Right lung (tissue), 2 donors: ENCODE measurements at regions not wholly inside any gene's neighbourhood (a gene's known extent, or its start where the extent isn't known, plus 50 kb on each side); places are given as distances from the start of the nearest gene placed in this dataset.
A peak's percentile ranks its signal among the peaks of the same experiment; 100 is the strongest.
"Not testable (repeated sequence)": the region's sequence is repeated elsewhere in the genome, so short reads cannot be mapped to it uniquely, and the experiment has no call there.

Experiments used
- DNase-seq, 2 donors: peaks; one replicate each; pipeline ENCODE4 v3.0.0-alpha.2; 2013

GRCh38 chr1:4476394-4476793 is 178.0 kb upstream of the AJAP1 start:
- DNase-seq, result no peak

- no peak for DNase-seq
Measured at GRCh38 chr1:4481451-4481850, 173.0 kb upstream of the AJAP1 start.

GRCh38 chr1:4482526-4482925 is 171.9 kb upstream of the AJAP1 start:
- DNase-seq, result no peak

GRCh38 chr1:4483021-4483625 is 171.3 kb upstream of the AJAP1 start:
- DNase-seq, result no peak

- DNase-seq, result no peak
Measured at GRCh38 chr1:4485398-4485797, 169.0 kb upstream of the AJAP1 start.

- DNase-seq, result no peak
Measured at GRCh38 chr1:4485878-4486277, 168.5 kb upstream of the AJAP1 start.

GRCh38 chr1:4486408-4487120 is 167.8 kb upstream of the AJAP1 start:
- no peak for DNase-seq

- DNase-seq, result no peak
Measured at GRCh38 chr1:4488018-4488417, 166.4 kb upstream of the AJAP1 start.

- DNase-seq, result no peak
Measured at GRCh38 chr1:4489486-4489885, 164.9 kb upstream of the AJAP1 start.

- not testable (repeated sequence) for DNase-seq
Measured at GRCh38 chr1:4489992-4490391, 164.4 kb upstream of the AJAP1 start.

- DNase-seq, result no peak
Measured at GRCh38 chr1:4494027-4494426, 160.4 kb upstream of the AJAP1 start.

- DNase-seq, result no peak
Measured at GRCh38 chr1:4494558-4494957, 159.9 kb upstream of the AJAP1 start.

- DNase-seq, result no peak
Measured at GRCh38 chr1:4495809-4496208, 158.6 kb upstream of the AJAP1 start.

GRCh38 chr1:4500441-4500840 is 154.0 kb upstream of the AJAP1 start:
- no peak for DNase-seq

- no peak for DNase-seq
Measured at GRCh38 chr1:4506591-4506990, 147.8 kb upstream of the AJAP1 start.

GRCh38 chr1:4509206-4509605 is 145.2 kb upstream of the AJAP1 start:
- DNase-seq, result no peak

GRCh38 chr1:4510276-4510691 is 144.1 kb upstream of the AJAP1 start:
- no peak for DNase-seq

GRCh38 chr1:4511374-4511773 is 143.0 kb upstream of the AJAP1 start:
- DNase-seq, result no peak

- DNase-seq, result peak; percentile 85 to 89
Measured at GRCh38 chr1:4512636-4513035, 141.8 kb upstream of the AJAP1 start.

GRCh38 chr1:4513685-4514084 is 140.7 kb upstream of the AJAP1 start:
- no peak for DNase-seq

GRCh38 chr1:4515727-4516289 is 138.6 kb upstream of the AJAP1 start:
- DNase-seq, result no peak

- DNase-seq, result no peak
Measured at GRCh38 chr1:4516596-4516995, 137.8 kb upstream of the AJAP1 start.

GRCh38 chr1:4517186-4517954 is 137.0 kb upstream of the AJAP1 start:
- no peak for DNase-seq
